ENCODE measurements at regions not wholly inside any gene's neighbourhood (a gene's known extent, or its start where the extent isn't known, plus 50 kb on each side); places are given as distances from the start of the nearest gene placed in this dataset.

GRCh38 chr6:28709478-28710349 lies 184.0 kb downstream of the GPX5 start:
- Histone ChIP-seq H3K27ac (no peak overlapping the region), H3K4me1 (no peaks in the 10 kb centered on the region), H3K27me3 (no peaks in the 10 kb centered on the region), H3K36me3 (no peaks in the 10 kb centered on the region), H3K4me3 (no peak overlapping the region), H3K9me3 (peaks cover 8 to 11% of the 10 kb centered on the region in 2 donors)
- intact Hi-C loops (cut with DNase I) = no loop called here
- DNase-seq (ENCODE audit: low spot score in 2 of 2) = no peak
- no peak for TF ChIP-seq CTCF (IDR thresholded peaks at IDR 0.05)

GRCh38 chr6:28710466-28711191 lies 184.9 kb downstream of the GPX5 start:
- no peak for TF ChIP-seq CTCF (IDR thresholded peaks at IDR 0.05)
- intact Hi-C loops (cut with DNase I) = no loop called here
- no peaks in the 10 kb centered on the region for H3K4me1 ChIP-seq
- no peak for DNase-seq (ENCODE audit: low spot score in 2 of 2)
- H3K36me3 ChIP-seq = no peaks in the 10 kb centered on the region
- H3K9me3 ChIP-seq = peaks cover 8 to 11% of the 10 kb centered on the region in 2 donors
- H3K27ac ChIP-seq = no peak overlapping the region
- no peaks in the 10 kb centered on the region for H3K27me3 ChIP-seq
- H3K4me3 ChIP-seq = no peak overlapping the region

- TF ChIP-seq CTCF (IDR thresholded peaks at IDR 0.05) = no peak
- Histone ChIP-seq H3K27me3 (no peaks in the 10 kb centered on the region), H3K4me3 (no peak overlapping the region), H3K36me3 (no peaks in the 10 kb centered on the region), H3K4me1 (no peaks in the 10 kb centered on the region), H3K9me3 (peaks cover 8 to 11% of the 10 kb centered on the region in 2 donors), H3K27ac (no peak overlapping the region)
- intact Hi-C loops (cut with DNase I) = no loop called here
- DNase-seq (ENCODE audit: low spot score in 2 of 2) = no peak
Observed at GRCh38 chr6:28711325-28711724, 185.6 kb downstream of the GPX5 start.

GRCh38 chr6:28711788-28712341 lies 186.2 kb downstream of the GPX5 start:
- Histone ChIP-seq H3K4me1 (no peaks in the 10 kb centered on the region), H3K4me3 (no peak overlapping the region), H3K27me3 (no peaks in the 10 kb centered on the region), H3K27ac (no peak overlapping the region), H3K36me3 (no peaks in the 10 kb centered on the region), H3K9me3 (peaks cover 8% of the 10 kb centered on the region in 2 donors)
- intact Hi-C loops (cut with DNase I) = no loop called here
- DNase-seq (ENCODE audit: low spot score in 2 of 2) = no peak
- TF ChIP-seq CTCF (IDR thresholded peaks at IDR 0.05) = no peak

GRCh38 chr6:28712982-28713381 lies 187.3 kb downstream of the GPX5 start:
- no peak for TF ChIP-seq CTCF (IDR thresholded peaks at IDR 0.05)
- H3K4me1 ChIP-seq = no peaks in the 10 kb centered on the region
- no peak for DNase-seq (ENCODE audit: low spot score in 2 of 2)
- intact Hi-C loops (cut with DNase I) = no loop called here
- H3K9me3 ChIP-seq = peaks cover 3 to 5% of the 10 kb centered on the region in 2 donors
- no peaks in the 10 kb centered on the region for H3K36me3 ChIP-seq
- no peak overlapping the region for H3K4me3 ChIP-seq
- H3K27me3 ChIP-seq = no peaks in the 10 kb centered on the region
- H3K27ac ChIP-seq = no peak overlapping the region

Data from ascending aorta (tissue), 2 donors.